Inferior parietal cortex (tissue), 1 donor: ENCODE measurements at regions not wholly inside any gene's neighbourhood (a gene's known extent, or its start where the extent isn't known, plus 50 kb on each side); places are given as distances from the start of the nearest gene placed in this dataset.

Experiments
- DNase-seq: peaks from one replicate; pipeline ENCODE4 v3.0.0-alpha.2; 2016; ENCODE audit errors: extremely low spot score

DNA sequence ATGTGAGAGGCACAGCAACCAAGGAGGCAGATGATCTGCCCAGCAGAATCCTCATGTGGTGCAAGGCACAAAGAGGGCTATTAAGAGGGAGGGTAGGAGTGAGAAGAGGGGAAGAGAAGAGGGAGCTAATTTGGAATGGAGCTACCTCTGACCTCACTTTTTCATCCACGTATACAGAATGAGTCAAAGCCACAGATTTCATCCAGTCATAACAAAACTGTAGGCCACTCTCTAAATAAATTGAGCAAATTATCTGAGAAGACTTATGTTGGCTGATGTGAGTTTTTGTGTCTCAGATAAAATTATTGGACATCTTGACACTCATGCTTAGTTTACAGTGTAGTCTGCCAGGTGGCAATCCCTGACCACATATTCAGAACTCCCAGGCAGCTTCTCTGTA, 325.6 kb downstream of the TTLL7 start:
- no peak for DNase-seq

DNA sequence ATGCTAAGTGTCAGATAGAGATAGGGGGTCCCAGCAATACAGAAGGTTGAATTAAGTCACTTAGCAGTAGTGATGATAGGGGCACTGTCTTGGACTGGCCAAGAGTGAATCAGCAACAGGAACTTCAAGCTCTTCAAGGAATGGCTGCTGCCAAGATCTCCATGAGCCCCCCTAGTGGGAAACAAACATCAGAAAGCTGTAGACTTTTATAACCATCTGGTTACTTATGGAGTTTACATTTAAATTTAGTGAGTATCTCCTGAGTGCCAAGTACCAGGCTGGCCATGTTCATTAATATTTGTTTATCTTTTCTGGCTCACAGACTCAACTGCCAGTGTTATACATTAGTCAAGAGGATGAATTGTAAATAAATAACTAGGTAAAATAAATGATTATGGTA, 327.3 kb downstream of the TTLL7 start:
- no peak for DNase-seq

- no peak for DNase-seq
These were observed 327.9 kb downstream of the TTLL7 start for GRCh38 chr1:83670909-83671565.

DNA sequence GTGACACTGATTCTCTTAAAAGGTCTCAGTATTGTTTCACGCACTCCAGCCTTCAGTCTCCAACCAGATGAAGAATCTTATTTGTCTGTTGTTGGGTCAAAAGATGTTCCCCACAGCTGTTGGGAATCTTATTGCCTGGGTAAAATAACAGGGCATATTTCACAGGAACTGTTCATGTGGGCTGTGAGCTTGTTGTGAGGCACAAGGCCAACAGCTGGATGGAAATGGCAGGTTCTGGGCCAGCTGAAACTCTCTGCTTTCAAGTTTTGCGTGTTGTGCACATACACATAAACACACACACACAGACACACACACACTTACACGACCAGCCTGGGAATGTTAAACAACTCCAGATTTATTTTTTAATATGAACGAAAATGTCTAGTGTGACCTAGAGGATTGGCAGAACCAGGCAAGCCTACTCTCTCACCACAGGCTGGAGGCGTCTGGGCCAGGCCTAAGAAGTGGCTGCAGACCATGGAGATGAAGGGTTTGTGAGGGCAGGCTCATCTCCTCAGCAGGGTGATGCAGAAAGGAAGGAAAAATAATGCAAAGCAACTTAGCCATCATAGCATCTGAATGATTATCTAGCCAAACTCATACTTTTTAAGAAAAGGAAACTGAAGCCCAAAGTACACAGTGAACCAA, 357.0 kb downstream of the TTLL7 start:
- DNase-seq: no peak

DNA sequence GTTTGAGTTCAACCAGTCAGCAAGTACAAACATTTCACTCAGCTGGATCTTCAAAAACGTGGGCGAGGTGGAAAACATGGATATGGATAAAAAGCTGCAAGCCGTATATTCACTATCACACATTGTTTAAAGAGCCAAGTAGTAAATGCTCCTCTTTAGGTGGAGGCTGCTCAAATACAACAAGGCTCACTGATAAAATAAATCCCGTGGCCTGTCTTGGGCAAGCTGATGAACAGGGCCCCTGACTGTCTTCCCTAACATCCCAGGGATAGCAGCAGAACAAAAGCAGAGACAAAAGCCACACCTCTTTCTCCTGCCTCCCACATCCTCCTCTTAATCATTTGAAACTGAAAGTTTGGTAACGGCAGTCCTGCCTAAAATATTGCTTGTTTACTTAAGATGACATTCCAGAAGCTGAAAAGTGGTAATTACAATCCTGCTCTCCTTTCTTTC, 357.7 kb downstream of the TTLL7 start:
- no peak for DNase-seq

GRCh38 chr1:83639785-83640184, 359.1 kb downstream of the TTLL7 start:
- no peak for DNase-seq

DNA sequence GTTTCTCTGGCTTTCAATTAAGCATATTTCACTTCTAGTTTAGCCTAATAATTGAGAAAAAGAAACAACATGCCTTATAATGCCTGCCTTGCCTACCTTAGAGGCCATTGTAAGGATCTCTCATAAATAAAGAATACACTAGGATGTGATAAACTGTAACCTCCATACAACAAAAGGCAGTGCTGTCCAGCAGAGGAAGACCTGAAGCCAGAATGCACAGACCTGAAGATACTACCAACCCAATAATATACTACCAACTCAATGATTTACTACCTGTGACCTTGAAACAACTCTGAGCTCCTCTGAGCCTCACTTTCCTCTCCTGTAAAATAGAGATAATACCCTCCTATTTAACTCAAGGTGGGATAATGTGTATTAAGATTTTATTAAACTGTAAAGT, 361.3 kb downstream of the TTLL7 start:
- DNase-seq: no peak

- DNase-seq: no peak
These were observed 361.9 kb downstream of the TTLL7 start for GRCh38 chr1:83637009-83637408.

DNA sequence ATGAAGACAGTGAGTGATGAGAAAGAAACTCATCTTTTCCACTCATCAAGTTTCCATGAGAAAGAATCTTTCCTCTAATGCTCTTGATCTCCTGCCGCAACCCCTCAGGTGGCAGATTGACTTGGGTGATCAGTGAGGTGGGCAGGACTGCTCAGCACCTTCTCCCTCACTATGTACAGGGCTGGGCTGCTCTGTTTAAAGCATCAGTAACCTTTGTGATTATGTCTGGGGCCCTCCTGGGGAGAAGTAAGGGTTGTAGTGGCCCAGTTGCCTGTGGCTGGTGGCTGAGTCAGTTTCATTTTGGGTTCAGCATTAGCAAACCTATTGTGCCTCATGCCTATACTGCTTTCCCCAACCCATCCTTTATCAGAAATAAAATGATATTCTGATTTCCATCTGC, 366.0 kb downstream of the TTLL7 start:
- DNase-seq: no peak

- DNase-seq: no peak
These were observed 367.1 kb downstream of the TTLL7 start for GRCh38 chr1:83631851-83632250.

DNA sequence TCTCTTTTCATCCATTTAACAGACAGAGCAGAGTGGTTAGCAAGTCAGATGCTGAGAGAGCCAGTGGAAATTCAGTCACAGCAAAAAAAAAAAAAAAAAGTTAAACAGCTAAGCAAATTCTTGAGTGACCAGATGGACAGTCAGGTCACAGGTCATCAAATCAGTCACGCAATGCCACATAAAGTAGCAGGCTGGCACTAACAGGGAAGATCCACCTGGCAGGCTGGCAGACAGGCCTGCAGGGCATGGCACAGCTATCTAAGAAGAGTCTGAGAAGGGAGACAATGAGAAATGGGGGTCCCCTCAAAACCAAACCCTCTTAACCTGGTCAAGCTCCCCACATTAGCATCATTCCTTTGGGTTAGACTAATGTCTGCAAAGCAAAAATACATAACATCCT, 371.9 kb downstream of the TTLL7 start:
- no peak for DNase-seq

DNA sequence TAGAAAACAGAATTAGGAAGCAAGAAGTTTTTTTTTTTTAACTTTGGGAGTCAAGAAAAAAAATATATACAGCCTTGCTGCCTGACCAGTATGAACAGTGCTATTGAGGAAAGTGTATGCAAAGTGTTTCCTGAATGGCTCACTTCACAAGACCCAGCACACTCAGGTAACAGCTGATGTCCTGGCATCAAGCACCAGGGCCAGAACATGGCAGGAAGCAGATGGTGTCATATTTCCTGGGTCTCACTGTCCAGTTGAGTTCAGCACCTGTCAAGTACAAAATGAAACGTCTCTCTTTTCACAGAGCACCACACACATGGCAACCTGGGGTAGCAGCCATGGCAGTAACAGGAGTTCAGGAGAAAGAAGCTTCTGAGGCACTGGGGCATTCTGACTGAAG, 372.3 kb downstream of the TTLL7 start:
- no peak for DNase-seq

GRCh38 chr1:83625646-83626045, 373.3 kb downstream of the TTLL7 start:
- DNase-seq: peak; percentile 20

DNA sequence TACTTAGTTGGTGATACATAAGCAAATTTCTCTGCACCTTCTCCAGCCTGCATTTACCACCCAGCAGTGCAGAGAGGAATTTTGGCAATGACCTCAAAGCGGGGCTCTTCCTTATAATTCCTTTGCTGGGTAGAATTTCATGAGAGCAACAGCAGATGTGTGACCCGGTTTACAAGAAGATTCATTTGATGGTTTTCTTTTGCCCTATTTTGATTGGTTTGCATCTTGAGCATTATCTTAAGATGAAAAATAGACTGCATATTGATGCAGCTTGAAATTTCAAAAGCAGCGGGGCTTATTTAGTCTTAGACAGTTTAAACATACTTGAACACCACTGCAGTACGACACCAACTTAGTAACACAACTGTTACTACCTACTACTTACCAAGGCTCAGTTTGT, 378.9 kb downstream of the TTLL7 start:
- DNase-seq: no peak

DNA sequence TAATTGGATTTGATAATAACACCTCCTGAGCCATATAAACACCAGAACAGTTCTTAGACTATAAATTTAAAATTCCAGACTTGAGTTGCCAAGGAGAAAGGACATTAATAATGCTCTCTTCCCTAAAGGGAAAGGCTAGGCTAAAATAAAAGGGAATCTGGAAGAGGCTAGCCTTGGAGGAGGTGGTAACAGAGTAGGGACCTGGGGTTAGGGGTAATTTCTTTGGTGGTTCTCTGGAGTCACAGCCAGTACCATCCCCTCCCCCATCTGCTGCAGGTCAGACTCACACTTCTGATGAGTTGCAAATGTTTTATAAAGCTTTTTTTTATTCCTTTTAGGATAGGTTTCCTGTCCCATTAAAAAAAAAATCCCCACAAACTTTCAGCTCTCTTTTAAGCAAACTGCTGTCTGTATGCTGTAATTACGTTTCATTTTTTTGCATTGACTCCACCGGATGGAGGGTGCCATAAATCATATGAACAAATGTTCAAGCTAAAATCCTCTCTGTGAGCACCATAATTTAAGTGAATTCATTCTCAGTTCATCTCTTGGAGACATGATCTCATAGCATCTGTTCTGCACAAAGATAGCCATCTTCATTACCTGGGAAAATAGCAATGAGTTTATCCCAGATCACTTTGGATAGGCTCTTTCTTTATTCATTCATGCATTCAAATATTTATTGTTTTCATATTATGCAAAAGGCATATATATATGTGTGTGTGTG, 379.6 kb downstream of the TTLL7 start:
- DNase-seq: no peak

DNA sequence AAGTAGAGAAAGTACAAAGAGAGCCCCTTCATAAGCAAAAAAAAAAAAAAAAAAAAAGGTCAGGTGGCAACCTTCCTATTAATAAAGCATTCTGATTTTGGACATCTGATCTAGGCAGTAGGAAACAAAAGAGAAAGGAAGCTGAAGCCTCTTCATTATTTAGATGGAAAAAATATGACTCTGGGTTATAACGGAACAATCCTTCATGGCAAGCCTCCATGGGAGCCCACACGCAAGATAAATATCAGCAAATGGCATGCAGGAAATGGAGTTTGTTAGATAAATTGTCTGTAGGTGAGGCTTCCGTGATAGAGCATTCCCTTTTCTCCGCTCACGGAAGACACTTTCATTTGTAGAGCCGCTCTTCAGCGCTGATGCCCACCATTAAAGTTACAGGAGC, 381.0 kb downstream of the TTLL7 start:
- no peak for DNase-seq

DNA sequence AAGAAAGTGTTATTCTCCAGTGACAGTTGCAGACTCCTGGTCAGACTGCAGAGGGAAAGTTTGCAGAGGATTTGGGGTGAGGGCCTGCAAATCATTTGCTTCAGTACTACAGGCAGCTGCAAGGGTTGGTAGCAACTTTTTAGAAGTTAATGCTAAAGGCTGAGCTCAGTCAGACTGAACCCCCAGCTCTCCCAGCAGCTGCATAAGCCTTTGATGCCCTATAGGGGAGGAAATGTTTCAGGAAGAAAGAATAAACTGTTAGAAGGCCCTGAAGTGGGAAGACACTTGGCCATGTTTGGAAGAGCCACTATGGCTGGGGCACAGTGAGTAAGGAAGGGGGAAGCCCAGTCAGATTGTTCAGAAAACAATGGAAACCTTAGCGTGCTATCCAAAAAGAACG, 383.6 kb downstream of the TTLL7 start:
- no peak for DNase-seq

DNA sequence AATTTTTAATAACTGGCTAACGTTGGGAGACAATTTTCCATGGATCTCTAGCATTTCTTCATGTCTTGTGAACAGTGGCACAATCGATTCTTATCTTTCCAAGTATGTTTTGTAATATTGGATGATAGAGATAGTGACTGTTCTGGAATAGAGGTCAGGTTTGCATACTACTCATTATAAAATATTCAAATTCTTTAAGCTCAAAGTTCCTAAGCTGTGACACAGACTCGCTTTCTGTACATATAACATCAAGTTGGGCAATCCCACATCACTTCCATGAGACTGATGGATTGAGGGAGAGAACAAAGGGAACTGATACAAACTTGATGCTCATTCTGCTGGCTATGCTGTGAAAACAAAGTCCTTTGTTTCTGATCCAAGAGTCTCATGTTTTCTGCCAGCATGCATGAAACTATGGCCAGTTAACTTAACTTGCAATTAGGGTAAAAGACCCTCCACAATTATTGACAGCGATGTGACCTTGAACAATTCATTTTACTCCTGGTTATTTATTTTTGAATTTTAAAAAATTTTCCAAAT, 392.4 kb downstream of the TTLL7 start:
- DNase-seq: no peak

DNA sequence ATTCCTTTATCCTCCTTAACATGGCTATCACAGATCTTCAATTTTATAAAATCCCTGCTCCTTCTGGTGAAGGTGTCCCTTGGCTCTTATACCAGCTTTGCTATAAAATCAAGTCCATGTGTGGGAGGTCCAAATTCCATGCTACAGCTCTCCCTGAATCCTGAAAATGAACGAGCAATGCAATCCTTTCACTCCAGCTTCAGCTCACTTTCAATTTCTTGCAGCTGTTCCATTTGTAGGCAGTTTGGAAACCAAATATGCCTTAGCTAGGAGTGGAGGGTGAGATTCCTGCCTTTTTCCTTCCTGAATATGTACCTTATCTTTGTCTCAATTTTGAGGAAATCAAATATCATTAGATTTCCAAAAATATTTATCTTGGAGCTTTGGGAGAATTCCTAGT, 402.6 kb downstream of the TTLL7 start:
- no peak for DNase-seq

DNA sequence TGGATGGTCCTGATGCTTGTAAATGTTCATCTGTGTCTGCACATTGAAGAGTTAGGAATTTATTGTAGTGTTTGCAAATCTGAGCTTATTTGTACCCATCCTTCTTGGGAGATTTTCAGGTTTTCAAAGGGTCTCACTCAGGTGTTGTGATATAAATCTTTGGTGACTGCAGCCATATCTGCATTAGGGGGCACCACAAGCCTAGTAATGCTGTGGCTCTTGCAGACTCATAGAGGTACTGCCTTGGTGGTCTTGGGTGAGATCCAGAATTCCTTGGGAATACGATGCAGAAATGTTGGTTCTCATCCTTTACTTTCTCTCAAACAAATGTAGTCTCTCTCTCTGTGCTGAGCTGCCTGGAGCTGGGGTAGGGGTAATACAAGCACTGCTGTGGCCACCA, 405.9 kb downstream of the TTLL7 start:
- DNase-seq: no peak

- no peak for DNase-seq
These were observed 410.8 kb downstream of the TTLL7 start for GRCh38 chr1:83588140-83588539.

DNA sequence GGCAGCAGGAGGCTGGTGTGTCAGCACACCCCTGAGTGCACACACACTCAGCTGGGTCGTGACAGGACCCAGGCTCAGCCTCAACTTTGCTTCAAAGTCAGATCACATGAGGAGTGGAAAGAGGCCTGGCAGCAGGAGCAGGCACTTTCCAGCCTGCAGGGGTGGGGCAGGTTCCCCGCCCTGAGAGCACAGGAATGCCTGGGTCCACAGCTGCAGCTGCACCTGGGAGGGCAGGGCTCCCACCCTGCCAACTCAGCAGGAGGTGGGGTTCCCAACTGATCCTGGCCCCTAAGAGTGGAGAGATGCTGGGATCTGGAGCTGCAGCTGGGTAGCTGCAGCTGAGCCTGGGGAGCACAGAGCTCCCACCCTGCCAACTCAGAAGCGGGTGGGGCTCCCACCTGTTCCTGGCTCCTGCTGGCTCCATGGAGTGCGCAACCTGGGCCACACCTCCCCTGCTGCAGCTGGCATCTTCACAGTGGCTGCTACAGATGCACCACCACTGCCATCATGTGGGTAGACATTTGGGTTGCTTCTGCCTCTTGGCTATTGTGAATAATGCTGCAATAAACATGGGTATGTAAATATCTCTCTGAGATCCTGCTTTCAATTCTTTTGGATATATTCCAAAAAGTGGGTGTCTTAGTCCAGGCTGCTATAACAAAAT, 415.4 kb downstream of the TTLL7 start:
- no peak for DNase-seq
